Nephron progenitor cell (in vitro differentiated cells): ENCODE measurements at regions not wholly inside any gene's neighbourhood (a gene's known extent, or its start where the extent isn't known, plus 50 kb on each side); places are given as distances from the start of the nearest gene placed in this dataset.
A peak's percentile ranks its signal among the peaks of the same experiment; 100 is the strongest.

ENCODE experiments used
- DNase-seq: peaks from one replicate; pipeline ENCODE4 v3.0.0; 2021
- H3K27ac Mint-ChIP-seq: 2 replicates; pipeline ENCODE4 v1.8.0; 2021; ENCODE audit warnings: mild to moderate bottlenecking, moderate library complexity, mixed read lengths
- H3K27me3 Mint-ChIP-seq: 2 replicates; pipeline ENCODE4 v1.8.0; 2021; ENCODE audit warnings: mild to moderate bottlenecking, low read depth, mixed read lengths; ENCODE audit not compliant: poor library complexity
- H3K36me3 Mint-ChIP-seq: 2 replicates; pipeline ENCODE4 v1.8.0; 2021; ENCODE audit warnings: low read depth, mixed read lengths
- H3K4me1 Mint-ChIP-seq: 2 replicates; pipeline ENCODE4 v1.8.0; 2021; ENCODE audit warnings: mixed read lengths
- H3K4me3 Mint-ChIP-seq: 2 replicates; pipeline ENCODE4 v1.8.0; 2021; ENCODE audit warnings: mild to moderate bottlenecking, moderate library complexity, mixed read lengths
- H3K9me3 Mint-ChIP-seq: 2 replicates; pipeline ENCODE4 v1.8.0; 2021; ENCODE audit warnings: mild to moderate bottlenecking, moderate library complexity, mixed read lengths
- CTCF ChIP-seq: fragments of 200-600 bp; sonication (generic); IDR thresholded peaks from 2 replicates; pipeline ENCODE4 v1.5.0; 2021; ENCODE audit warnings: antibody characterized with exemption

GRCh38 chr6:106740287-106740686 lies 110.9 kb downstream of the QRSL1 start:
- no peak for TF ChIP-seq CTCF
- H3K27ac Mint-ChIP-seq: no peak overlapping the region
- peaks cover 5% of the 10 kb centered on the region for H3K4me1 Mint-ChIP-seq
- DNase-seq: no peak
- H3K27me3 Mint-ChIP-seq: no peaks in the 10 kb centered on the region
- peaks cover 31% of the 10 kb centered on the region for H3K9me3 Mint-ChIP-seq
- no peak overlapping the region for H3K4me3 Mint-ChIP-seq
- peaks cover 4% of the 10 kb centered on the region for H3K36me3 Mint-ChIP-seq

- no peaks in the 10 kb centered on the region for H3K27me3 Mint-ChIP-seq
- no peak for DNase-seq
- TF ChIP-seq CTCF: no peak
- peaks cover 31% of the 10 kb centered on the region for H3K9me3 Mint-ChIP-seq
- peaks cover 4% of the 10 kb centered on the region for H3K36me3 Mint-ChIP-seq
- no peak overlapping the region for H3K27ac Mint-ChIP-seq
- H3K4me3 Mint-ChIP-seq: no peak overlapping the region
- peaks cover 9% of the 10 kb centered on the region for H3K4me1 Mint-ChIP-seq
Measured at GRCh38 chr6:106739387-106739786, 110.0 kb downstream of the QRSL1 start.

GRCh38 chr6:106736502-106736901 lies 107.1 kb downstream of the QRSL1 start:
- Mint-ChIP-seq H3K4me1 (peaks cover 13% of the 10 kb centered on the region), H3K27ac (no peak overlapping the region), H3K27me3 (no peaks in the 10 kb centered on the region), H3K4me3 (no peak overlapping the region), H3K9me3 (peaks cover 10% of the 10 kb centered on the region), H3K36me3 (no peaks in the 10 kb centered on the region)
- no peak for DNase-seq
- no peak for TF ChIP-seq CTCF

GRCh38 chr6:106735828-106736227 lies 106.5 kb downstream of the QRSL1 start:
- peaks cover 10% of the 10 kb centered on the region for H3K9me3 Mint-ChIP-seq
- no peaks in the 10 kb centered on the region for H3K36me3 Mint-ChIP-seq
- H3K4me3 Mint-ChIP-seq: no peak overlapping the region
- no peak overlapping the region for H3K27ac Mint-ChIP-seq
- peaks cover 14% of the 10 kb centered on the region for H3K4me1 Mint-ChIP-seq
- H3K27me3 Mint-ChIP-seq: no peaks in the 10 kb centered on the region
- no peak for TF ChIP-seq CTCF
- DNase-seq: no peak

GRCh38 chr6:106735136-106735633 lies 105.8 kb downstream of the QRSL1 start:
- H3K4me3 Mint-ChIP-seq: no peak overlapping the region
- H3K36me3 Mint-ChIP-seq: no peaks in the 10 kb centered on the region
- peaks cover 10% of the 10 kb centered on the region for H3K9me3 Mint-ChIP-seq
- H3K4me1 Mint-ChIP-seq: peaks cover 14% of the 10 kb centered on the region
- H3K27me3 Mint-ChIP-seq: no peaks in the 10 kb centered on the region
- no peak for TF ChIP-seq CTCF
- peak overlapping the region; percentile 81 for H3K27ac Mint-ChIP-seq
- no peak for DNase-seq

- no peak overlapping the region for H3K4me3 Mint-ChIP-seq
- no peak for TF ChIP-seq CTCF
Measured at GRCh38 chr6:106733386-106733785, 104.0 kb downstream of the QRSL1 start.

More at GRCh38 chr6:106733386-106733785, 104.0 kb downstream of the QRSL1 start:
- H3K9me3 Mint-ChIP-seq: peaks cover 10% of the 10 kb centered on the region
- no peaks in the 10 kb centered on the region for H3K36me3 Mint-ChIP-seq
- no peaks in the 10 kb centered on the region for H3K27me3 Mint-ChIP-seq
- peaks cover 10% of the 10 kb centered on the region for H3K4me1 Mint-ChIP-seq
- DNase-seq: no peak
- H3K27ac Mint-ChIP-seq: no peak overlapping the region
